ENCODE measurements at regions not wholly inside any gene's neighbourhood (a gene's known extent, or its start where the extent isn't known, plus 50 kb on each side); places are given as distances from the start of the nearest gene placed in this dataset.
"Not testable (repeated sequence)": the region's sequence is repeated elsewhere in the genome, so short reads cannot be mapped to it uniquely, and the experiment has no call there.

GRCh38 chr4:124132161-124132560 is 580.4 kb downstream of the ANKRD50 start:
- in situ Hi-C loops (cut with HindIII; ENCODE audit: low sequenced_read_pairs) = no loop called here

- in situ Hi-C loops (cut with HindIII; ENCODE audit: low sequenced_read_pairs) = no loop called here
Observed at GRCh38 chr4:124133753-124134152, 578.8 kb downstream of the ANKRD50 start.

GRCh38 chr4:124135409-124135813 is 577.1 kb downstream of the ANKRD50 start:
- in situ Hi-C loops (cut with HindIII; ENCODE audit: low sequenced_read_pairs) = no loop called here

GRCh38 chr4:124139044-124139443 is 573.5 kb downstream of the ANKRD50 start:
- in situ Hi-C loops (cut with HindIII; ENCODE audit: low sequenced_read_pairs) = no loop called here

- in situ Hi-C loops (cut with HindIII; ENCODE audit: low sequenced_read_pairs) = no loop called here
Observed at GRCh38 chr4:124143632-124144031, 568.9 kb downstream of the ANKRD50 start.

- in situ Hi-C loops (cut with HindIII; ENCODE audit: low sequenced_read_pairs) = no loop called here
Observed at GRCh38 chr4:124144238-124144654, 568.3 kb downstream of the ANKRD50 start.

GRCh38 chr4:124146068-124146467 is 566.5 kb downstream of the ANKRD50 start:
- in situ Hi-C loops (cut with HindIII; ENCODE audit: low sequenced_read_pairs) = no loop called here

- in situ Hi-C loops (cut with HindIII; ENCODE audit: low sequenced_read_pairs) = no loop called here
Observed at GRCh38 chr4:124151031-124151430, 561.5 kb downstream of the ANKRD50 start.

- in situ Hi-C loops (cut with HindIII; ENCODE audit: low sequenced_read_pairs) = no loop called here
Observed at GRCh38 chr4:124152132-124152531, 560.4 kb downstream of the ANKRD50 start.

GRCh38 chr4:124155239-124155638 is 557.3 kb downstream of the ANKRD50 start:
- in situ Hi-C loops (cut with HindIII; ENCODE audit: low sequenced_read_pairs) = no loop called here

GRCh38 chr4:124157396-124158083 is 555.0 kb downstream of the ANKRD50 start:
- in situ Hi-C loops (cut with HindIII; ENCODE audit: low sequenced_read_pairs) = no loop called here

- in situ Hi-C loops (cut with HindIII; ENCODE audit: low sequenced_read_pairs) = no loop called here
Observed at GRCh38 chr4:124163401-124163800, 549.1 kb downstream of the ANKRD50 start.

- in situ Hi-C loops (cut with HindIII; ENCODE audit: low sequenced_read_pairs) = no loop called here
Observed at GRCh38 chr4:124167602-124168001, 544.9 kb downstream of the ANKRD50 start.

GRCh38 chr4:124169524-124169923 is 543.0 kb downstream of the ANKRD50 start:
- in situ Hi-C loops (cut with HindIII; ENCODE audit: low sequenced_read_pairs) = not testable (repeated sequence)

GRCh38 chr4:124173912-124174311 is 538.6 kb downstream of the ANKRD50 start:
- in situ Hi-C loops (cut with HindIII; ENCODE audit: low sequenced_read_pairs) = no loop called here

- in situ Hi-C loops (cut with HindIII; ENCODE audit: low sequenced_read_pairs) = no loop called here
Observed at GRCh38 chr4:124177647-124178425, 534.7 kb downstream of the ANKRD50 start.

GRCh38 chr4:124178449-124179021 is 534.0 kb downstream of the ANKRD50 start:
- in situ Hi-C loops (cut with HindIII; ENCODE audit: low sequenced_read_pairs) = no loop called here

GRCh38 chr4:124179506-124180186 is 532.9 kb downstream of the ANKRD50 start:
- in situ Hi-C loops (cut with HindIII; ENCODE audit: low sequenced_read_pairs) = no loop called here

- in situ Hi-C loops (cut with HindIII; ENCODE audit: low sequenced_read_pairs) = no loop called here
Observed at GRCh38 chr4:124181039-124181438, 531.5 kb downstream of the ANKRD50 start.

GRCh38 chr4:124183231-124183630 is 529.3 kb downstream of the ANKRD50 start:
- in situ Hi-C loops (cut with HindIII; ENCODE audit: low sequenced_read_pairs) = no loop called here

GRCh38 chr4:124183926-124184325 is 528.6 kb downstream of the ANKRD50 start:
- in situ Hi-C loops (cut with HindIII; ENCODE audit: low sequenced_read_pairs) = no loop called here
